HCT116 (cell line): ENCODE measurements at regions not wholly inside any gene's neighbourhood (a gene's known extent, or its start where the extent isn't known, plus 50 kb on each side); places are given as distances from the start of the nearest gene placed in this dataset.

Experiments used
- ATAC-seq: fragments of 200-7000 bp; cut with Tn5 transposase; 2 replicates; pipeline ENCODE4 v1.9.1; 2020; ENCODE audit warnings: mild to moderate bottlenecking, moderate library complexity
- BruUV-seq: library from RNA; stranded (reverse); fragments of 400-500 nt; replicated peaks from 2 replicates; lab custom pipeline; 2021; lab: Mats Ljungman, UMichigan
- CTCF ChIA-PET: fragments of 300-600 bp; sonication (Branson Sonifier 250); formaldehyde crosslinking; loops from one replicate; lab custom pipeline; 2021; ENCODE audit warnings: antibody characterized with exemption; lab: Charles Lee
- POLR2A ChIA-PET: fragments of 300-600, 350-600 bp; sonication (Branson Sonifier 250); formaldehyde crosslinking; loops from one replicate; lab custom pipeline; 2021; ENCODE audit warnings: antibody characterized with exemption; lab: Charles Lee
- RAD21 ChIA-PET, 2 experiments: fragments of 300-600 bp; sonication (Branson Sonifier 250); formaldehyde crosslinking; loops; one replicate each; lab custom pipeline; 2023; ENCODE audit warnings: low total read pairs in 2 of 2; ENCODE audit not compliant: uncharacterized antibody in 2 of 2, unreplicated experiment in 2 of 2, low non-redundant PET in 1 of 2; lab: Charles Lee
- DNase-seq: peaks from one replicate; pipeline ENCODE4 v3.0.0-alpha.2; 2010; ENCODE audit warnings: low read depth, low spot score
- H2AFZ ChIP-seq: fragments of 200-600 bp; shearing (Covaris generic), sonication (generic); 2 replicates; pipeline ENCODE4 v1.6.1; 2017; ENCODE audit warnings: low read depth, mixed run types, mixed read lengths, antibody characterized with exemption, low read length; ENCODE audit not compliant: poor library complexity, severe bottlenecking
- H3K27ac ChIP-seq: 2 replicates; pipeline ENCODE4 v1.5.1; 2012; ENCODE audit warnings: low read depth, low read length
- H3K27me3 ChIP-seq: fragments of 200-600 bp; sonication (generic); 2 replicates; pipeline ENCODE4 v1.6.1; 2016; ENCODE audit warnings: mixed run types, low read length, mixed read lengths; ENCODE audit not compliant: insufficient read depth
- H3K36me3 ChIP-seq, 2 experiments: fragments of 200-500 bp in 1 of 2; fragments of 200-600 bp in 1 of 2; sonication (Bioruptor generic) in 1 of 2; sonication (generic) in 1 of 2; 2 replicates each; pipeline versions ENCODE4 v1.5.1 to v1.6.1; 2014 to 2016; ENCODE audit warnings: low read length in 2 of 2, inconsistent platforms in 1 of 2, mixed read lengths in 1 of 2, mixed run types in 1 of 2; ENCODE audit not compliant: insufficient read depth in 2 of 2, control insufficient read depth in 1 of 2
- H3K4me1 ChIP-seq, 2 experiments: fragments of 200-600 bp in 1 of 2; sonication (generic) in 1 of 2; 2 replicates each; pipeline versions ENCODE4 v1.5.1 to v1.6.1; 2012 to 2017; ENCODE audit warnings: low read length in 2 of 2, inconsistent platforms in 1 of 2, mild to moderate bottlenecking in 1 of 2, mixed read lengths in 1 of 2, mixed run types in 1 of 2, moderate library complexity in 1 of 2; ENCODE audit not compliant: insufficient read depth in 2 of 2, control insufficient read depth in 1 of 2
- H3K4me2 ChIP-seq: fragments of 200-600 bp; sonication (generic); 2 replicates; pipeline ENCODE4 v1.6.1; 2017; ENCODE audit warnings: mixed run types, low read length, mixed read lengths
- H3K4me3 ChIP-seq, 2 experiments: fragments of 200-600 bp in 1 of 2; sonication (generic) in 1 of 2; replicated peaks in 1 of 2; 2 replicates each; pipeline ENCODE4 v1.5.1; 2011 to 2016; ENCODE audit warnings: low read length in 2 of 2, control low read depth in 1 of 2, low read depth in 1 of 2, mild to moderate bottlenecking in 1 of 2, mixed read lengths in 1 of 2, mixed run types in 1 of 2
- H3K79me2 ChIP-seq: fragments of 200-600 bp; sonication (generic); 2 replicates; pipeline ENCODE4 v1.6.1; 2017; ENCODE audit warnings: mild to moderate bottlenecking, mixed run types, low read length, moderate library complexity, mixed read lengths; ENCODE audit not compliant: insufficient read depth
- H3K9ac ChIP-seq: fragments of 200-600 bp; sonication (generic); 2 replicates; pipeline ENCODE4 v1.6.1; 2016; ENCODE audit warnings: low read length, mixed read lengths
- H3K9me2 ChIP-seq: fragments of 200-600 bp; sonication (generic), shearing (Covaris generic); 2 replicates; pipeline ENCODE4 v1.6.1; 2017; ENCODE audit warnings: mixed run types, mild to moderate bottlenecking, moderate library complexity; ENCODE audit not compliant: insufficient read depth
- H3K9me3 ChIP-seq, 2 experiments: fragments of 200-500 bp in 1 of 2; fragments of 200-600 bp in 1 of 2; sonication (Bioruptor generic) in 1 of 2; sonication (generic) in 1 of 2; 2 replicates each; pipeline ENCODE4 v1.6.1; 2014 to 2017; ENCODE audit warnings: low read length in 2 of 2, mixed read lengths in 2 of 2, inconsistent platforms in 1 of 2, low read depth in 1 of 2, mild to moderate bottlenecking in 1 of 2, mixed run types in 1 of 2, moderate library complexity in 1 of 2; ENCODE audit not compliant: control insufficient read depth in 1 of 2, insufficient read depth in 1 of 2
- H4K20me1 ChIP-seq: fragments of 200-600 bp; sonication (generic), shearing (Covaris generic); 2 replicates; pipeline ENCODE4 v1.6.1; 2017; ENCODE audit warnings: mixed run types, mild to moderate bottlenecking, moderate library complexity; ENCODE audit not compliant: insufficient read depth
- CBX3 ChIP-seq: IDR thresholded peaks from 2 replicates; pipeline ENCODE4 v1.6.1; 2012; ENCODE audit warnings: low read depth
- CEBPB ChIP-seq: IDR thresholded peaks from 2 replicates; pipeline ENCODE4 v1.6.1; 2012; ENCODE audit warnings: low read depth
- EGR1 ChIP-seq: IDR thresholded peaks from 2 replicates; pipeline ENCODE4 v1.6.1; 2012; ENCODE audit warnings: low read depth
- ELF1 ChIP-seq: IDR thresholded peaks from 2 replicates; pipeline ENCODE4 v1.6.1; 2012; ENCODE audit warnings: low read depth, borderline replicate concordance
- EZH2 ChIP-seq: fragments of 200-600 bp; sonication (generic); IDR thresholded peaks from 2 replicates; pipeline ENCODE4 v1.6.1; 2017; ENCODE audit warnings: antibody characterized with exemption, mixed run types
- EZH2phosphoT487 ChIP-seq: fragments of 200-600 bp; IDR thresholded peaks from 2 replicates; pipeline ENCODE4 v1.6.1; 2018; ENCODE audit warnings: antibody characterized with exemption, borderline replicate concordance
- FOSL1 ChIP-seq: IDR thresholded peaks from 2 replicates; pipeline ENCODE4 v1.6.1; 2012; ENCODE audit warnings: low read depth
- JUND ChIP-seq: IDR thresholded peaks from 2 replicates; pipeline ENCODE4 v1.6.1; 2012
- POLR2A ChIP-seq: IDR thresholded peaks from 2 replicates; pipeline ENCODE4 v1.7.0; 2011; ENCODE audit warnings: borderline replicate concordance; ENCODE audit not compliant: insufficient read depth, insufficient read length; ENCODE audit errors: extremely low read depth
- RAD21 ChIP-seq: IDR thresholded peaks from 2 replicates; pipeline ENCODE4 v1.6.1; 2012; ENCODE audit warnings: low read depth, mild to moderate bottlenecking
- SIN3A ChIP-seq: IDR thresholded peaks from 2 replicates; pipeline ENCODE4 v1.6.1; 2012; ENCODE audit warnings: low read depth
- SP1 ChIP-seq: IDR thresholded peaks from 2 replicates; pipeline ENCODE4 v1.6.1; 2012; ENCODE audit warnings: low read depth
- SRF ChIP-seq: IDR thresholded peaks from 2 replicates; pipeline ENCODE4 v1.6.1; 2012; ENCODE audit warnings: low read depth
- YY1 ChIP-seq: IDR thresholded peaks from 2 replicates; pipeline ENCODE4 v1.6.1; 2011; ENCODE audit warnings: low read length, low read depth, moderate library complexity, mild to moderate bottlenecking; ENCODE audit not compliant: insufficient replicate concordance; ENCODE audit errors: extremely low read depth
- ZNF274 ChIP-seq: fragments of 200-500 bp; sonication (Bioruptor generic); IDR thresholded peaks from 2 replicates; pipeline ENCODE4 v1.6.1; 2014; ENCODE audit warnings: mild to moderate bottlenecking, low read depth, low read length, inconsistent platforms
- intact Hi-C: fragments of 100-400 bp; cut with micrococcal nuclease; formaldehyde crosslinking; loops from 2 replicates; pipeline ENCODE4 v1.10.0; 2022
- TF ChIP-seq, protein P1 (sequence below), 3 experiments: fragments of 200-600 bp in 1 of 3; sonication (generic) in 1 of 3; IDR thresholded peaks in 2 of 3; conservative IDR thresholded peaks in 1 of 3; 2 replicates each; pipeline ENCODE4 v1.5.1; 2012 to 2017; ENCODE audit warnings: low read depth in 2 of 3, low read length in 2 of 3, antibody characterized with exemption in 1 of 3, borderline replicate concordance in 1 of 3, control low read depth in 1 of 3, mild to moderate bottlenecking in 1 of 3, mixed read lengths in 1 of 3, mixed run types in 1 of 3, moderate library complexity in 1 of 3; ENCODE audit not compliant: insufficient read depth in 1 of 3
- TF ChIP-seq, protein P2 (sequence below): IDR thresholded peaks from 2 replicates; pipeline ENCODE4 v1.6.1; 2011; ENCODE audit warnings: mild to moderate bottlenecking, low read length, moderate library complexity; ENCODE audit not compliant: insufficient replicate concordance; ENCODE audit errors: extremely low read depth
- TF ChIP-seq, protein P3 (sequence below): IDR thresholded peaks from 2 replicates; pipeline ENCODE4 v1.6.1; 2012

DNA sequence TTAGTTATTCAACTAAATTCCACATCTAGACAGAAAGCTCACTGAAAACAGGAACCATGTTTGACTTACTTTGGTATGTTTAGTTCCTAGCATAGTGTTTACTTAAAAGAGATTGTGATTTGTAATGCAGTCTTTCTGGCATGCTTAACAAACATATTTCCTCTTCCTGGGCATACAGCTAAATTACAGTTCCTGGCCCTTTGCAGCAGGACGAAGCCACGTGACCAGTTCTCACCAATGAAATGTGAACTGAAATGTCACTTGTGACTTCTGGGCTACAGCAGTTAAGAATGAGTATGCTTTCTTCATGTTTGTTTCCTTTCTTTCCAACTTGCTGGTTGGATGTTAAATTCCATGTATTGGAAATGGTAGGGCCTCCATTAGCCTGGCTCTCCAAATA is 330.5 kb downstream of the FIGN start:
- Histone ChIP-seq H3K9ac (no peak overlapping the region), H3K4me3 (no peak overlapping the region), H3K4me2 (no peak overlapping the region), H3K9me2 (no peaks in the 10 kb centered on the region), H2AFZ (no peak overlapping the region), H3K27ac (no peak overlapping the region), H3K27me3 (no peaks in the 10 kb centered on the region), H3K36me3 (no peaks in the 10 kb centered on the region), H3K9me3 (no peaks in the 10 kb centered on the region), H4K20me1 (no peaks in the 10 kb centered on the region), H3K4me1 (no peaks in the 10 kb centered on the region), H3K79me2 (no peaks in the 10 kb centered on the region)
- ATAC-seq (no peak), DNase-seq (no peak)
- CTCF ChIA-PET: no interaction called here
- POLR2A ChIA-PET: no interaction called here
- no TSS peak for BruUV-seq
- RAD21 ChIA-PET: no interaction called here
- intact Hi-C loops: no loop called here
- TF ChIP-seq EGR1 (no peak), POLR2A (no peak), ZNF274 (no peak), RAD21 (no peak), FOSL1 (no peak), YY1 (no peak), CBX3 (no peak), EZH2phosphoT487 (no peak), SP1 (no peak), JUND (no peak), SRF (no peak), ELF1 (no peak), EZH2 (no peak), SIN3A (no peak), CEBPB (no peak)
- TF ChIP-seq, protein P1, sequence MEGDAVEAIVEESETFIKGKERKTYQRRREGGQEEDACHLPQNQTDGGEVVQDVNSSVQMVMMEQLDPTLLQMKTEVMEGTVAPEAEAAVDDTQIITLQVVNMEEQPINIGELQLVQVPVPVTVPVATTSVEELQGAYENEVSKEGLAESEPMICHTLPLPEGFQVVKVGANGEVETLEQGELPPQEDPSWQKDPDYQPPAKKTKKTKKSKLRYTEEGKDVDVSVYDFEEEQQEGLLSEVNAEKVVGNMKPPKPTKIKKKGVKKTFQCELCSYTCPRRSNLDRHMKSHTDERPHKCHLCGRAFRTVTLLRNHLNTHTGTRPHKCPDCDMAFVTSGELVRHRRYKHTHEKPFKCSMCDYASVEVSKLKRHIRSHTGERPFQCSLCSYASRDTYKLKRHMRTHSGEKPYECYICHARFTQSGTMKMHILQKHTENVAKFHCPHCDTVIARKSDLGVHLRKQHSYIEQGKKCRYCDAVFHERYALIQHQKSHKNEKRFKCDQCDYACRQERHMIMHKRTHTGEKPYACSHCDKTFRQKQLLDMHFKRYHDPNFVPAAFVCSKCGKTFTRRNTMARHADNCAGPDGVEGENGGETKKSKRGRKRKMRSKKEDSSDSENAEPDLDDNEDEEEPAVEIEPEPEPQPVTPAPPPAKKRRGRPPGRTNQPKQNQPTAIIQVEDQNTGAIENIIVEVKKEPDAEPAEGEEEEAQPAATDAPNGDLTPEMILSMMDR (IDR thresholded peaks at IDR 0.05 in 2 of 3, conservative IDR thresholded peaks at IDR 0.05 in 1 of 3; ENCODE audit: borderline replicate concordance in 1 of 3, insufficient read depth in 1 of 3, low read depth in 2 of 3, low read length in 2 of 3): no peak
- TF ChIP-seq, protein P2, sequence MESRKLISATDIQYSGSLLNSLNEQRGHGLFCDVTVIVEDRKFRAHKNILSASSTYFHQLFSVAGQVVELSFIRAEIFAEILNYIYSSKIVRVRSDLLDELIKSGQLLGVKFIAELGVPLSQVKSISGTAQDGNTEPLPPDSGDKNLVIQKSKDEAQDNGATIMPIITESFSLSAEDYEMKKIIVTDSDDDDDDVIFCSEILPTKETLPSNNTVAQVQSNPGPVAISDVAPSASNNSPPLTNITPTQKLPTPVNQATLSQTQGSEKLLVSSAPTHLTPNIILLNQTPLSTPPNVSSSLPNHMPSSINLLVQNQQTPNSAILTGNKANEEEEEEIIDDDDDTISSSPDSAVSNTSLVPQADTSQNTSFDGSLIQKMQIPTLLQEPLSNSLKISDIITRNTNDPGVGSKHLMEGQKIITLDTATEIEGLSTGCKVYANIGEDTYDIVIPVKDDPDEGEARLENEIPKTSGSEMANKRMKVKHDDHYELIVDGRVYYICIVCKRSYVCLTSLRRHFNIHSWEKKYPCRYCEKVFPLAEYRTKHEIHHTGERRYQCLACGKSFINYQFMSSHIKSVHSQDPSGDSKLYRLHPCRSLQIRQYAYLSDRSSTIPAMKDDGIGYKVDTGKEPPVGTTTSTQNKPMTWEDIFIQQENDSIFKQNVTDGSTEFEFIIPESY: no peak
- TF ChIP-seq, protein P3, sequence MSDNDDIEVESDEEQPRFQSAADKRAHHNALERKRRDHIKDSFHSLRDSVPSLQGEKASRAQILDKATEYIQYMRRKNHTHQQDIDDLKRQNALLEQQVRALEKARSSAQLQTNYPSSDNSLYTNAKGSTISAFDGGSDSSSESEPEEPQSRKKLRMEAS: no peak
